Peyer's patch (tissue), 4 donors: ENCODE measurements at regions not wholly inside any gene's neighbourhood (a gene's known extent, or its start where the extent isn't known, plus 50 kb on each side); places are given as distances from the start of the nearest gene placed in this dataset.

Experiments used
- DNase-seq, 3 donors: peaks; one replicate each; pipeline ENCODE4 v3.0.0-alpha.2; 2017 to 2019
- H3K27ac ChIP-seq, 4 donors: fragments of 200-600 bp; sonication (generic); one replicate each; pipeline ENCODE4 v1.5.1; 2016 to 2019
- H3K27me3 ChIP-seq, 2 donors: fragments of 200-600 bp; sonication (generic); one replicate each; pipeline ENCODE4 v1.5.1; 2019
- H3K36me3 ChIP-seq, 3 donors: fragments of 200-600 bp; sonication (generic); one replicate each; pipeline ENCODE4 v1.5.1; 2016 to 2019
- H3K4me1 ChIP-seq, 4 donors: fragments of 200-600 bp; sonication (generic); one replicate each; pipeline ENCODE4 v1.5.1; 2016 to 2019
- H3K4me3 ChIP-seq, 4 donors: fragments of 200-600 bp; sonication (generic); 1 replicate in 3 of 4; 2 replicates in 1 of 4; pipeline ENCODE4 v1.5.1; 2016 to 2019; ENCODE audit warnings: mild to moderate bottlenecking in 1 of 4
- H3K9me3 ChIP-seq, 4 donors: fragments of 200-600 bp; sonication (generic); one replicate each; pipeline ENCODE4 v1.5.1; 2016 to 2019; ENCODE audit warnings: mild to moderate bottlenecking in 1 of 4
- CTCF ChIP-seq, 6 experiments: fragments of 450-650 bp in 4 of 6; fragments of 200-600 bp in 2 of 6; sonication (generic) in 1 of 6; IDR thresholded peaks; one replicate each; pipeline ENCODE4 v1.5.1; 2017 to 2019; ENCODE audit warnings: antibody characterized with exemption in 6 of 6, mild to moderate bottlenecking in 3 of 6, moderate library complexity in 1 of 6
- POLR2A ChIP-seq, 2 donors: fragments of 450-650 bp; IDR thresholded peaks; one replicate each; pipeline ENCODE4 v1.5.1; 2017; ENCODE audit warnings: antibody characterized with exemption in 2 of 2, mild to moderate bottlenecking in 2 of 2, moderate library complexity in 2 of 2

- H3K36me3 ChIP-seq: no peaks in the 10 kb centered on the region
- DNase-seq: no peak
- no peaks in the 10 kb centered on the region for H3K9me3 ChIP-seq
- no peaks in the 10 kb centered on the region for H3K27me3 ChIP-seq
- H3K4me1 ChIP-seq: no peaks in the 10 kb centered on the region
- TF ChIP-seq CTCF (IDR thresholded peaks at IDR 0.05): no peak
- no peak for TF ChIP-seq POLR2A (IDR thresholded peaks at IDR 0.05)
- H3K27ac ChIP-seq: no peak overlapping the region
- H3K4me3 ChIP-seq: no peak overlapping the region
These were observed 101.8 kb upstream of the VAV3 start for GRCh38 chr1:108066808-108067207.

GRCh38 chr1:108064255-108064654 is 99.3 kb upstream of the VAV3 start:
- no peak for DNase-seq
- Histone ChIP-seq H3K27ac (no peak overlapping the region), H3K36me3 (no peaks in the 10 kb centered on the region), H3K9me3 (no peaks in the 10 kb centered on the region), H3K27me3 (no peaks in the 10 kb centered on the region), H3K4me1 (no peaks in the 10 kb centered on the region), H3K4me3 (no peak overlapping the region)
- TF ChIP-seq POLR2A (IDR thresholded peaks at IDR 0.05) (no peak), CTCF (IDR thresholded peaks at IDR 0.05) (no peak)

- TF ChIP-seq CTCF (IDR thresholded peaks at IDR 0.05) (no peak), POLR2A (IDR thresholded peaks at IDR 0.05) (no peak)
- no peaks in the 10 kb centered on the region for H3K4me1 ChIP-seq
- DNase-seq: no peak
- no peak overlapping the region for H3K4me3 ChIP-seq
- H3K9me3 ChIP-seq: no peaks in the 10 kb centered on the region
- no peaks in the 10 kb centered on the region for H3K36me3 ChIP-seq
- H3K27me3 ChIP-seq: no peaks in the 10 kb centered on the region
- no peak overlapping the region for H3K27ac ChIP-seq
These were observed 98.7 kb upstream of the VAV3 start for GRCh38 chr1:108063703-108064102.

GRCh38 chr1:108059945-108060344 is 95.0 kb upstream of the VAV3 start:
- no peaks in the 10 kb centered on the region for H3K36me3 ChIP-seq
- no peaks in the 10 kb centered on the region for H3K9me3 ChIP-seq
- no peaks in the 10 kb centered on the region for H3K4me1 ChIP-seq
- no peak for TF ChIP-seq POLR2A (IDR thresholded peaks at IDR 0.05)
- no peak for TF ChIP-seq CTCF (IDR thresholded peaks at IDR 0.05)
- H3K4me3 ChIP-seq: no peak overlapping the region
- no peak overlapping the region for H3K27ac ChIP-seq
- no peak for DNase-seq
- H3K27me3 ChIP-seq: no peaks in the 10 kb centered on the region

GRCh38 chr1:108057541-108057940 is 92.6 kb upstream of the VAV3 start:
- Histone ChIP-seq H3K4me1 (peaks cover 0 to 3% (median 0%) of the 10 kb centered on the region in 4 donors), H3K27me3 (no peaks in the 10 kb centered on the region), H3K9me3 (no peaks in the 10 kb centered on the region), H3K36me3 (no peaks in the 10 kb centered on the region), H3K4me3 (no peak overlapping the region), H3K27ac (no peak overlapping the region)
- TF ChIP-seq POLR2A (IDR thresholded peaks at IDR 0.05): no peak
- no peak for TF ChIP-seq CTCF (IDR thresholded peaks at IDR 0.05)
- DNase-seq: peak in 1 of 3 donors; percentile 59

GRCh38 chr1:108056436-108056990 is 91.5 kb upstream of the VAV3 start:
- Histone ChIP-seq H3K27me3 (no peaks in the 10 kb centered on the region), H3K4me1 (peaks cover 0 to 7% (median 0%) of the 10 kb centered on the region in 4 donors), H3K9me3 (no peaks in the 10 kb centered on the region), H3K36me3 (no peaks in the 10 kb centered on the region), H3K27ac (no peak overlapping the region), H3K4me3 (no peak overlapping the region)
- no peak for TF ChIP-seq POLR2A (IDR thresholded peaks at IDR 0.05)
- TF ChIP-seq CTCF (IDR thresholded peaks at IDR 0.05): no peak
- DNase-seq: no peak
